DOHH2 (cell line): ENCODE measurements at regions not wholly inside any gene's neighbourhood (a gene's known extent, or its start where the extent isn't known, plus 50 kb on each side); places are given as distances from the start of the nearest gene placed in this dataset.

ENCODE experiments used
- EZH2phosphoT487 ChIP-seq: fragments of 200-600 bp; sonication (generic); IDR thresholded peaks from 2 replicates; pipeline ENCODE4 v1.6.1; 2017; ENCODE audit warnings: borderline replicate concordance, mild to moderate bottlenecking, antibody characterized with exemption, low read length, moderate library complexity, mixed read lengths
- TF ChIP-seq, protein P1 (sequence below): fragments of 200-600 bp; sonication (generic); IDR thresholded peaks from one replicate; pipeline ENCODE4 v1.5.1; 2014; ENCODE audit warnings: antibody characterized with exemption, mild to moderate bottlenecking, low read depth, low read length; ENCODE audit not compliant: poor library complexity, severe bottlenecking

- TF ChIP-seq, protein P1, sequence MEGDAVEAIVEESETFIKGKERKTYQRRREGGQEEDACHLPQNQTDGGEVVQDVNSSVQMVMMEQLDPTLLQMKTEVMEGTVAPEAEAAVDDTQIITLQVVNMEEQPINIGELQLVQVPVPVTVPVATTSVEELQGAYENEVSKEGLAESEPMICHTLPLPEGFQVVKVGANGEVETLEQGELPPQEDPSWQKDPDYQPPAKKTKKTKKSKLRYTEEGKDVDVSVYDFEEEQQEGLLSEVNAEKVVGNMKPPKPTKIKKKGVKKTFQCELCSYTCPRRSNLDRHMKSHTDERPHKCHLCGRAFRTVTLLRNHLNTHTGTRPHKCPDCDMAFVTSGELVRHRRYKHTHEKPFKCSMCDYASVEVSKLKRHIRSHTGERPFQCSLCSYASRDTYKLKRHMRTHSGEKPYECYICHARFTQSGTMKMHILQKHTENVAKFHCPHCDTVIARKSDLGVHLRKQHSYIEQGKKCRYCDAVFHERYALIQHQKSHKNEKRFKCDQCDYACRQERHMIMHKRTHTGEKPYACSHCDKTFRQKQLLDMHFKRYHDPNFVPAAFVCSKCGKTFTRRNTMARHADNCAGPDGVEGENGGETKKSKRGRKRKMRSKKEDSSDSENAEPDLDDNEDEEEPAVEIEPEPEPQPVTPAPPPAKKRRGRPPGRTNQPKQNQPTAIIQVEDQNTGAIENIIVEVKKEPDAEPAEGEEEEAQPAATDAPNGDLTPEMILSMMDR, result no peak
- no peak for TF ChIP-seq EZH2phosphoT487
Measured at GRCh38 chr5:51974834-51975233, 591.6 kb downstream of the ISL1 start.
